ENCODE measurements at regions not wholly inside any gene's neighbourhood (a gene's known extent, or its start where the extent isn't known, plus 50 kb on each side); places are given as distances from the start of the nearest gene placed in this dataset.
"Not testable (repeated sequence)": the region's sequence is repeated elsewhere in the genome, so short reads cannot be mapped to it uniquely, and the experiment has no call there.

DNA sequence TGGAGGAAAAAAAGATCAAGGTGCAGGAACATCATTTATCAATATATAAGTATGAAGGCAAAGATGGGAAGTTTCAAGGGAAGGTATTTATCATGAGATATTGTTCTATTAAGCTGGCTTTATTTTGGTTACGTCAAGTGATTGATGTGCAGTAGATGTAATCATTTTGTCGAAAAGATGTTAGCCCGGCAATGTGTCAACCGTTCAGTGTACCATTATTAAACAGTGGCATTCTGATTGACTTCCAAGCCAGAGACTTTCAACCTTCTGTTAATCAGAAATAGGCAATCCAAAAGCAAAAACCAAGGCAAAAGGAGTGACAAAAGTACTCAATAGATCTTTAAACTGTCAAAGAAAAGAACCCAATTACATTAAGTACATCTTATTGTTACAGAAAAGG, 1340.3 kb upstream of the GOT2 start:
- no peak for DNase-seq (ENCODE audit: low read depth in 2 of 3, low spot score in 1 of 3)

DNA sequence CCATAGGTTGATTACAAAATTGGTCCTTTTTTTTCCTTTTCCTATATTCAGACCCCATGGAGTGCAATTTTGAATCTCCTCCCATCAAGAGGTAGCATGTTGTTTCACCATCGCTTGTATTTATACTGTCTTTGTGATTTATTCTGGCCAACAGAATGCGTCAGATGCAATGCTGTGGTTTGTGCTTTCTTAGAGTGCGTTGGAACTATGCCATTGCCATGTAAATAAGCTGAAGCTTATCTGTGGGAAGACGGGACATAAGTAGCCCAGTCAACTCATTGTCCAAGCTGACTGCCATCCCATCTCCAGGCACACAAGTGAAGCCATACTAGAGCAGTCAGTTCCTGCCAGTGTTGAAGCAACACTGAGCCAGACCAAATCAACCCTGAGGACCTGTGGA, 1339.3 kb upstream of the GOT2 start:
- no peak for DNase-seq (ENCODE audit: low read depth in 2 of 3, low spot score in 1 of 3)

DNA sequence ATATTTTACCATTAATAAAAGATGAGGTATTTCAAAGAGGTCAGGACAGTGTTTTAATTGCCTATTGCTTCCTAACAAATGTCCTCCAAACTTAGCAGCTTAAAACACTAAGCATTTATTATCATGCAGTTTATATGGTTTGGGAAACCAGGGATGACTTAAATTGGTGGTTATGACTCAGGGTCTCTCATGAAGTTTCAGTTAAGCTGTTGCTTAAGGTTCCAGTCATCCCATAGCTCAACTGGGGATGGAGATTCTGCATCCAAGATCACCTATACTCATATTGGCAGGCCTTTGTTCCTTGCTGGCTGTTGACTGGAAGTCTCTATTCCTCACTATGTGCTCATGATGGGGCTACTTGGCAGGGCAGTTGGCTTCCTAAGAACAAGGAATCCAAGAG, 1329.9 kb upstream of the GOT2 start:
- DNase-seq (ENCODE audit: low read depth in 2 of 3, low spot score in 1 of 3) = no peak

DNA sequence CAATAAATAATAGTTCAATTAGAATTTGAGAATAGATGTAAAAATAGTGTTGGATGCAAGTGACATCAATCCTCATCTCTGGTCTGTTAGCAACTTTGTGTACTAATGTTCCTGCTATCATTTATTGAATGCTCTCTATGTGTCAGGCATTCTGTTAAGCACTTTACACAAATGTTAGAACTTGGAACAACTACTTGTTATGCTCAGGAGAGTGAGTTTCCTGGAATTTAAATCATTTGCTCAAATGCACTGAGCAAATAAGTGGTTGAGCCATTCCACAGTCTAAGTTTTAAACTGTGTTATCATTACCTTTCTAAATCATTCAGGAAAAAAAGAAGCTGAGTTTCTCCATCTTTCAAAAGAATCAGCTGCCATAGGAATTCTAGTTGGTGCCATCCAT, 1327.3 kb upstream of the GOT2 start:
- no peak for DNase-seq (ENCODE audit: low read depth in 2 of 3, low spot score in 1 of 3)

DNA sequence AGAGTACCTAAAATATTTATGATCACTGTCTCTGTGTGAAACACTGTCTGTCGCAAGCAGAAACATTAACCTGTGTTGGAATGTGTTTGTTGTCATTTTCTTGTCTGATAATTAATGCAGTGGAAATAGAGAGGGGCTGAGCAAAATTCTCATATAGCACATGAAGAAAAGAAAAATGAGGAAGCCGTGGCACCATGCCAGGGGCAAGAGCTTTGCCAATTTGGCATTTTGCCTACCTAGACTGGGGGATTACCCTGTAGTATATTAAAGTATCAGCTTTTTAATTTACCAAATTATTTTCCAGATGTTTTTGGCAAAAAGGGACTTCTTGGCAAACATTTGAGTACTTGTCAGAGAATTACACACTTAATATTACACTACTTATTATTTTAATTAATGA, 1326.6 kb upstream of the GOT2 start:
- DNase-seq (ENCODE audit: low read depth in 2 of 3, low spot score in 1 of 3) = no peak

DNA sequence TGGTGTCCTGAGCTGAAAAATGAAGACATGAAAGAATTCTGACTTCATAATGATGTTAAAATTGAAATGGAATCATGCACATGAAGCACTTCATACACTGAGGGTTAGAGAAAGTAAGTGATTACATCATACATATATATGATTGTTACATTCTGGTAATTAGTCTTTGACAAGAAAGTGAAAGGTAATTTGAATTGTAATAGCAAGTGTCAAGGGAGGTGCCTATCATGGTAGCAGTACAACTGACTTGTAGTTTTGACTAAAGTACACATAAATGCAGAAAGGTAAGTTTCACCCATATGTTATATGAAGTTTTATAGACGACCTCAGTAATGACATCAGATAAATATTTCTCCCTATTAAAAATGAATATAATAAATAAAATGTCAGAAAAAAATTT, 1325.0 kb upstream of the GOT2 start:
- no peak for DNase-seq (ENCODE audit: low read depth in 2 of 3, low spot score in 1 of 3)

DNA sequence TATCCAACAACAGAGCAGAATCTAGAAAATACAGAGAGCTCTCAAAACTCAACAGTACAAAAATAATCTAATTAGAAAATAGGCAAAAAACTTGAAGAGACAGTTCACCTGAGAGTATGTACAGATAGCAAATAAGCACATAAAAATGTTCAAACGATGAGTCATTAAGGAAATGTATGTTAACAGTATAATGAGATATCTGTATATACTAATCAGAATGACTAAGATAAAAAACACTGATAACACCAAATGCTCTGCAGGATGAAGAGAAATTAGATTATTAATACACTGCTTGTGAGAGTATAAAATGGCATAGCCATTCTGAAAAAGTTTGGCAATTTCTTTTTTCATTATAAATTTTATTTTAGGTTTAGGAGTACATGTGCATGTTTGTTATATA, 1307.6 kb upstream of the GOT2 start:
- no peak for DNase-seq (ENCODE audit: low read depth in 2 of 3, low spot score in 1 of 3)

DNA sequence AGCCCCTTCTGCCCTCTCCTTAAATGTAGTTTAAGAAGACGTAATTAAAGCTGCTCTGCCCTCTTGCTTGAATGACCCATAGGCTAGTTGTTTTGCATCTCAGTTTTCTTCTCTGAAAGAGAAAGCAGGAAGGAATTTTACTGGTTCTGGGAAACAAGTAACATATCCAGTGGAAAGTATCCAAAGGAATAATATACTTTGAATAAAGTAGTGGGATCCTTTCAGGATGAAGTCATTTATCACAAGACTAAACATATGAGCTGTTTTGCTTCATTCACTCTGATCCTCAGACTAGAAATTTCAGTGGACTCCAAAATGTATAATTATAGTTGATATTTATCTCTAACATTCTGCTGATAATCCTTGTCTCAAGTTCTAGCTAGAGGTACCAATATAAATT, 1297.6 kb upstream of the GOT2 start:
- DNase-seq (ENCODE audit: low read depth in 2 of 3, low spot score in 1 of 3) = no peak

DNA sequence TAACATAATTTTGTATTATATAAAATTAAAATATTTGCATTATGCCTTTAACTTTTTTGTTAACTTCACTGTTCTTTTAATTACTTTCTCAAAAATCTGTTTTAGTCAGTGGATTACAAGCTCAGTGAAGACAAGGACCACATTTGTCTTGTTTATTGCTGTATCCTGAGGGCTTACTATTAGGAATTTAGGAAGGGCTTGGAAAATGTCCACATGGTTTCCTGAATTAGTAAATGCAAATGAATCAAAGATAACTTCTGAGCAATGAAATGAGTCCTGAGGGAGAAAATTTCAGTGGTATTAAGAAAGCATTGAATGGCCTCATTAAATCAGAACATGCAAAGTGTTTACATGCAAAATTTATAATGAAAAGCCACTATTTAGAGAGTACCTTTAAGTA, 1293.2 kb upstream of the GOT2 start:
- no peak for DNase-seq (ENCODE audit: low read depth in 2 of 3, low spot score in 1 of 3)

DNA sequence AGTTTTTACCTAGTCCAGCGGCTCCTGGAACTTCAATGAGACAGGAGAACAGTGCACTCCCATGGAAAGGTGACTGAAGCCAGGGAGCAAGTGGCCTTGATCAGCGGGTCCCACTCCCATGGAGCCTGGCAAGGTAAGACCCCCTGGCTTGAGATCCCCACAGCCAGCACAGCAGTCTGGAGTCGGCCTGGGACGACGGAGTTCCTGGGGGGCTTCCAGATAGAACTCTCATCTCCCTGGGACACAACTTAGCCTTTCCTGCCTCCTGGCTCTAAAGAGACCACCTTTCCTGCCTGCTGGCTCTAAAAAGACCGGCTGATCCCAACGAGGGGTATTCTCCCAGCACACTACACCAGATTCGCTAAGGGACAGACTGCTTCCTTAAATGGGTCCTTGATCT, 1279.0 kb upstream of the GOT2 start:
- DNase-seq (ENCODE audit: low read depth in 2 of 3, low spot score in 1 of 3) = no peak

DNA sequence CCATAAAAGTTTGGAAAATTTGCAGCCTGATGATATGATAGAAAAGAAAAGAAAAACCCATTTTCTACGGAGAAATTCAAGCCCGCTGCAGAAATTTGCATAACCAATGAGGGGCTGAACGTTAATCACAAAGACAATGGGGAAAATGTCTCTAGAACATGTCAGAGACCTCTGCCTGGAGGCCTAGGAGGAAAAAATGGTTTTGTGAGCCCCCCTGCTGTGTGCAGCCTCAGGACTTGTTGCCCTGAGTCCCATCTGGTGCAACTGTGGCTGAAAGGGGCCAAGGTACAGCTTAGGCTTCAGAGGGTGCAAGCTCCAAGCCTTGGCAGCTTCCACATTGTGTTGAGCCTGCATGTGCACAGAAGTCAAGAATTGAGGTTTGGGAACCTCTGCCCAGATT, 1267.4 kb upstream of the GOT2 start:
- no peak for DNase-seq (ENCODE audit: low read depth in 2 of 3, low spot score in 1 of 3)

DNA sequence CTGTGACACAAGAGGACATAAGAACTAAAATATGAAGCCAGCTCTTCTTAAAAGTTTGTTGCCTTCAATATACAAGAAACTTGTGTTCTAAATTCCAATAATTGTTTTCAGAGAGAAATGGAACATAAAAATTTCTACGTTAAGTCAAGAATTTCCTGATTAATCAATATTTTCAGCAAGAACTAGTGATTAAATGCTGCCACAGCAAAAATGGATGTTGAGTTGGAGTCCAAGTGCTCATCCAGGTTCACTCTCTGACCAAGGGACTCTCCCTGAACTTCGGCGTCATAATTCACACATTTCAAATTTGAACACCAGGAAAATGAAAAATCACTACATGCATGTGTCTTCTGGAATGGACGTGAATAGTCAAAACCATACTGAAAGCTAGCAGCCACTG, 1263.6 kb upstream of the GOT2 start:
- no peak for DNase-seq (ENCODE audit: low read depth in 2 of 3, low spot score in 1 of 3)

DNA sequence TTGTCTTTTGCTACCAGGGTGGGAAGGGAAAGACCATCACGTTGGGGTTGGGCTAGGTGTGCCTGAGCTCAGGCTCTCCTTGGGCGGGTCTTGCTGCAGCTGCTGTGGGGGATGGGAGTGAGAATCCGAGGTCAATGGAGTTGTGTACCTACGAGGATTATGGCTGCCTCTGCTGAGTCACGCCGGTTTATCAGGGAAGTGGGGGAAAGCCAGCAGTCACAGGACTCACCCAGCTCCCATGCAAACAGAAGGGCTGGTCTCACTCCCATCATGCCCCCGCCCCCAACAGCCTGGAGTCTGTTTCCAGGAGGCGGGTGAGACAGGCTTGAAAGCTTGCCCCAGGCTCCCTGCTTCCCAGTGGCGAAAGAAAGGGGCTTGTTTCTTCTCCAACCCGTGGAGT, 1259.0 kb upstream of the GOT2 start:
- no peak for DNase-seq (ENCODE audit: low read depth in 2 of 3, low spot score in 1 of 3)

DNA sequence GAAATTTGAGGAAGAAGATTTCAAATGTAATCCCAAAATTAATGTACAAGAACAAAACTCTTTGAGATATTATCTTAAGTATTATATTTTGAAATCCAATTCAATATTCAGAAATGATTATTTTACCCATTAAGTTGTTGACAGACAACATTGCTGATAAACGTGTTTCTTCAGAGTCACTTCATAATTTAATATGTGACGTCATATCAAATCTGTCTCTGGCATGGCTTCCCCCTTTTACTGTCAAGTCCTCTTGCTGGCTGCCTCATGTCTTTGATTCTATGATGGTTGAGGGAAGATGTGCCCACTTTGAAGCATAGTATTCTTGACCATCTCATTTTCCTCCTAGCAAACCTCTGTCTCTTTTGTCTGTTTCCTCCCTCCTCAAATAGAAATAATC, 1257.1 kb upstream of the GOT2 start:
- DNase-seq (ENCODE audit: low read depth in 2 of 3, low spot score in 1 of 3) = no peak

DNA sequence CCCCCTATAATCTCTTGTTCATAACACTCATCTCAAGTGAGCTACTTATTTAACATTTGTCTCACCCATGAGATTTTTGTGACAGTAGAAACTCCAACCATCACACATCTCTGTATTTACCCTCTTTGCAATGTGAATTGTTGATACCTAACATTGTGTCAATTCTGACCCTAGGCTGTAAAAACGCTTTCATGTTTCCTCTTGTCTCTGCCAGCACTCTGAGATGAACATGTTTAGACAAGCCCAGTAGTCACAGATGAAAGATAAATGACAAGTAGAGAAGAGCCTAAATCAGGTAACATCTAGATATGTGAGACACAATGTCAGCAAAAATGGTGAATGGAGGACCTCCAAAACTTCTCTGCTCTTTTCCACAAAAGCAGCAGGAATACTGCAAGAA, 1254.5 kb upstream of the GOT2 start:
- DNase-seq (ENCODE audit: low read depth in 2 of 3, low spot score in 1 of 3) = no peak

DNA sequence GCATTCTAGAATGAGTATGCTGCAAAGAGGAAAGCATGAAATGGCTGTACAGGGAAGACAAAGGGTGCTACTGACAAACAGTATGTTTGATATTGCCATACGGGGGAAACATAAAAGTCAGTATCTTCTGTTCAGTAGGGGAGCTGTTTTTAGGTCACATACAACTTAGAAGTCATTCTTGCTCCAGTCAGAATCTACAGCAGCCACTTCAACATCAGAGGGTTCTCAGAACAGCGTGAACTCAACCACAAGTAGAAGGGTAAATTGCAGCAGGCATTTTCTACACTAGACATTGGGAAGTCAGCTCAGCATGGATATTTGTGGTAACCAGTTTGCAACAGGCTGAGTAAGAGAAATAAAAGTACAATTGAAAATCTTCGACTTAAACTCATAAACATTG, 1241.8 kb upstream of the GOT2 start:
- DNase-seq (ENCODE audit: low read depth in 2 of 3, low spot score in 1 of 3) = no peak

DNA sequence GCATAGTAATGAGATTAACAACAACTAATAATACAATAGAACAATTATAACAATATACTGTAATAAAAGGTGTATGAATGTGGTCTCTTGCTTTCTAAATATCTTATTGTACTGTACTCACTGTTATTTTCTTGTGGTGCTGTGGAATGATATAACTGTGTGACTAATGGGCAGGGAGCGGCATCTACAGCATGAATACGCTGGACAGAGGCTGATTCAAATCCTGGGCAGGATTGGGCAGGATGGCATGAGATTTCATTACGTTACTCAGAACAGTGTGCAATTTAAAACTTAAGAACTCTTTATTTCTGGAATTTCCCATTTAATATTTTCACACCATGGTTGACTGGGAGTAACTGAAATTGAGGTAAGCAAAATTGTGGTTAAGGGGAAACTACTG, 1239.8 kb upstream of the GOT2 start:
- no peak for DNase-seq (ENCODE audit: low read depth in 2 of 3, low spot score in 1 of 3)

DNA sequence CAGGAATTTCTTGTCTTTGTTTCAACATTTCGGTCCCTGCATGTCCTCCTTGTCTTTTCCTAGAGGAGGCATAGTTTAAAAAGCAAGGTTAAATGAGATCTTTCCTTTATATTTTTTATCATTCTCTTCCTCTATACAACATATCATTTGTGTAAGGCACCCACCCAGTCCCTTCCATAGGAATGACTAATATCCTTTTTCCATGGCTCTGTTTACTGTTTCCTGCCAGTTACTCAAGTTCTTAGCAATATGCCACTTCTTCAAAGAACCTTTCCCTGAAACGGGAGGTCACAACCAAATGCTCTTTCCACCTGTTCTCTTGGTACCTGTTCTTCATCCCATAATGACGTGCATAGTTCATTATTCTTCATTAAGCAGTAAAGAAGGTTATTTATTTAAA, 1237.1 kb upstream of the GOT2 start:
- no peak for DNase-seq (ENCODE audit: low read depth in 2 of 3, low spot score in 1 of 3)

DNA sequence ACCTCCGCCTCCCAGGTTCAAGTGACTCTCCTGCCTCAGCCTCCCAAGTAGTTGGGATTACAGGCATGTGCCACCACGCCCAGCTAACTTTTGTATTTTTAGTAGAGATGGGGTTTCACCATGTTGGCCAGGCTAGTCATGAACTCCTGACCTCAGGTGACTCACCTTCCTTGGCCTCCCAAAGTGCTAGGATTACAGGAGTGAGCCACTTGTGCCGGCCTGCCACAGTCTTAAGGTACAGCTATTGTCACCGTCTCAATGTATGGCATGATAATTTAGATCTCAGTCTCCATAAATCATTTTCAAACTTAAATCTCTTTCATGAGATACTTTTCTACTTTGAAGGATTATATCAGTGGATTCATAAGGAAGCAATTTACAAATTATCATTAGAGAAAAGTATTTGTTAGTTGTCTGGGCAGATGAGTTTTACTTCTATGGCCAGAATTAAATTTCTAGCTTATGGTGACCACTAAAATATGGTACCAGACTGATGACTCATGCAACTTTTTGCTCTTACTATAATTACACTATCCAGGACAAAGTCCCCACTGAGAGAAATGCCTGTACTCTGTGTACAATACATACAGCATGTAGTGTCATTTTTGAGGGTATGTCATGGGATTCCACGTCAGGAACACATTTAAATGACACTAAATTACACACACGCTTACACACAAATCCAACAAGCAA, 1230.3 kb upstream of the GOT2 start:
- no peak for DNase-seq (ENCODE audit: low read depth in 2 of 3, low spot score in 1 of 3)

DNA sequence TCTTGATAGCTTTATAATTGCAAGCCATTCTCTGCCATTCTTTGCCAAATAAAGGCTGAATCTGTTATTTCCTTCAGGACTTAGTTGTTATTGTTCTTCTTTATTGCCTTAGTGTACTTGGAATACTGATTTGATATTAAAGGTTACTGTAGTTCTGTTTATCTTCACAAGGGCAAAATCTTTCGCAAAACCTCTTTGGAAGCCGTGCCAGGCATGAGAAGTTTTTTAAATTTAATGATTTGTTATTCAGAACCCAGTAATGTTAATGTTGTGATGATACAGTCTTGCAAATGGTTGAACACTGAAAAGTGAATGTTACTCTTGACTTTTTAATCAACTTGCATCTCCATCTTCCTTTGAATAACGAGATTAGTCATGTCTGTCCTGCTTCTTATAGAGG, 1225.2 kb upstream of the GOT2 start:
- DNase-seq (ENCODE audit: low read depth in 2 of 3, low spot score in 1 of 3) = no peak

DNA sequence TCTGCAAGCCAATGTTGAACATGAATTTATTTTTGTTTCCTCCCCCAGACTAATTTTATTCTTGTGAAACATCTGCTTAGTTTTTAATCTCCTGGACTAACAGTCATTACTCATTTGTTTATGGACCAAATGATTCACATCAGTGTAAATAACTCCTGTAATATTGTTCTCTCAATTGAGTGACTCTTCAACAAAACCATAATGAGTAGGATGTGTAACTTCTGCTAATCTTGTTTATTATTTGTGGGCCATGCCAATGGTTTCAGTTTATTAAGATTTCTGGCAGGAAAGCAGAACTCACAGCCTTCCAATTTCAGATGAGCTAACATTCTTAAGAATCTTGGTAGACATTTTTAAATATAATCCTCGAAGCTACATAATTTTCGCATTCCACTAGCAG, 1216.3 kb upstream of the GOT2 start:
- no peak for DNase-seq (ENCODE audit: low read depth in 2 of 3, low spot score in 1 of 3)

DNA sequence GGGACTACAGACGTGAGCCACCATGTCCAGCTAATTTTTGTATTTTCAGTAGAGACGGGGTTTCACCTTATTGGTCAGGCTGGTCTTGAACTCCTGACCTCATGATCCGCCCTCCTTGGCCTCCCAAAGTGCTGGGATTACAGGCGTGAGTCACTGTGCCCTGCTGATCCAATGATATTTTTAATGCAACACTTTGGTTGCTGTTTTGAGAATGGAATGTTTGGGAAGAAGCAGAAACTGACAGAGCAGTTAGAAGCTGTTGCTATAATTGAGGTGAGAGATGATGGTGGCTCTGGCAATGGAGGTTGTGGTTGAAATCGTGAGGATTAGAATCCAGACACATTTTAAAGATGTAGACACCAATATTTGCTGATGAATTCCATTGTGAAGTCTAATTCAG, 1209.9 kb upstream of the GOT2 start:
- DNase-seq (ENCODE audit: low read depth in 2 of 3, low spot score in 1 of 3) = not testable (repeated sequence)

DNA sequence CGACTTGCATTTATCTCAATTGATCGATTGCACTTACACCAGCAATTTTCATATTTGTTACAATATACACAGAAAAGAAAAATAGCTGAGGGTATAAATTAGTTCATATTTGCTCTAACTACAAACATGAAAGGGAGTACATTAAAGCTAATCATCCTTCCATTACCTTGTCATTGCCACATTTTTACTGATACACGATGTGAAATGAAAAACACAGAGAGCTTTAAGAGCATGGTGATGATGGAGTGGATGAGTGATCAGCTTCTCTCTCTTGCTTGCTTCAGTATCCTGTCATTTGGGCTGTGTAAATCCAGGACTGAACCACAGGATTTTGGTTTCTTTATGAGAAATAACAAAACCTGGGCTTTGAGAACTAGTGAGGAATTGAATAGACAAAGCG, 1207.5 kb upstream of the GOT2 start:
- DNase-seq (ENCODE audit: low read depth in 2 of 3, low spot score in 1 of 3) = no peak

DNA sequence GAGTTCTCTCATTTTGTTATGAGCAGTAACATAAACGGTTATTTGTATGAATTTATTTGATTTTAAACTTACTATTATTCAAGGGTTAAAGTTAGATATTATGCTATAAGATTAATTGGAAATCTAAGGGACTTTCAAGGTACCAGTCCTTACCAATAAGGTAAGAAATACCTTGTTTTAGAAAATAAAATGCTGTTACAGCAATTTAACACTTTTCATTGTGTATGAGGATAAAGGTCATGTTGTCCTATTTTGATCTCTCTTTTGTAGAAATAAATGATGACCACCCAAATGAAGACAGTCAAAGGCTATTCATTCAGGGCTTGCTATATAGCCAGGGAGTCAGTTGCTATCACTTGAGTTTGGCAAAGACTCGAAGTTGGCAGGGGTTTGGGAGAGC, 1185.9 kb upstream of the GOT2 start:
- DNase-seq (ENCODE audit: low read depth in 2 of 3, low spot score in 1 of 3) = no peak
